Pons (tissue), 1 donor: ENCODE measurements at regions not wholly inside any gene's neighbourhood (a gene's known extent, or its start where the extent isn't known, plus 50 kb on each side); places are given as distances from the start of the nearest gene placed in this dataset.
"Not testable (repeated sequence)": the region's sequence is repeated elsewhere in the genome, so short reads cannot be mapped to it uniquely, and the experiment has no call there.

Experiments used
- DNase-seq: peaks from one replicate; pipeline ENCODE4 v3.0.0-alpha.2; 2016; ENCODE audit warnings: low spot score

- peak; percentile 87 for DNase-seq
These were observed 102.2 kb upstream of the KCTD1 start for GRCh38 chr18:26650310-26651268.

DNA sequence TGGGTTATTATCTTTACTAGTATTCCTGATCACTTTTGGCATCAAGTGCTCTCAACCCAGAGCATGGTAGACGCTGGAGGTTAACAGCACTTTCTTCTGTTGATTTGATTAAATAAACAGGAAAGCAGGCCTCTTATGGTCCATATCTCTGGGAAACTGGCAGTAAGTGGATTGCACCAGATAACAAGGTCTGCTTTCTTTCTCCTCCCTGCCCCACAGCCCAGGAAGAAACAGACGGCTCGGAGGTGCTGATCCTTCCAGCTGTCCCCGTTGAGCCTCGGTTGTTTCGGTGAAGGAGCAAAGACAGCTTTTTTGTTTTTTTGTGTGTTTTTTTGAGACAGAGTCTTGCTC, 100.8 kb upstream of the KCTD1 start:
- DNase-seq, result no peak

DNA sequence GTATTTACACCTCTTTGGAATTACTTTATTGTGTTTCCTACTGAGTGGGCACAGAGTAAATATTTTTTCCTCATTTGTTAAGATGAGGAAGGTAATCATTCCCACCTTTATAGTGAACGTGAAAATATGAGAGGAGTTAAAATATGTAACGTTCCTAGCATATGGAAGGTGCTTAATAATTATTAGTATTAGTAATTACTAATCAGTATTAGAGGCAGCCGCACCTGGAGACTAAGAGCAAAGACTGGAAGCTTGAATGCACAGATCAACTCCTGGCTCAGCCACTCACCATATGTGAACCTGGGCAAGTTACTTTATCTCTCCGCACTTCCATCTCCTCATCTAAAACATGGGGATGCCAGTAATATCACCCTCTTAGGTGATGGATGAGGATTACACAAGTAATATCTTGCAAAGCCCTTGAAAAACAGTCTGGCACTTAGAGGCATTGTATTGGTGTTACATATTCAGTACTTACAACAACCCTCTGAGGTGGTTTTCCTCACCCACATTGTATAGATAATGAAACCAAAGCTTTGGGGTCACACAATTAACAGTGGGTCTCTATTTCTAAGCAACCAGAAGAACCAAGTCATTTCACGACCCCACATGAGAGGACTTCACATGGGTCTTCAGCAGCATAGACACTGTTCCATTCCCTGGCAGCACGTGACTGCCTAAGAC, 100.3 kb upstream of the KCTD1 start:
- DNase-seq, result no peak

DNA sequence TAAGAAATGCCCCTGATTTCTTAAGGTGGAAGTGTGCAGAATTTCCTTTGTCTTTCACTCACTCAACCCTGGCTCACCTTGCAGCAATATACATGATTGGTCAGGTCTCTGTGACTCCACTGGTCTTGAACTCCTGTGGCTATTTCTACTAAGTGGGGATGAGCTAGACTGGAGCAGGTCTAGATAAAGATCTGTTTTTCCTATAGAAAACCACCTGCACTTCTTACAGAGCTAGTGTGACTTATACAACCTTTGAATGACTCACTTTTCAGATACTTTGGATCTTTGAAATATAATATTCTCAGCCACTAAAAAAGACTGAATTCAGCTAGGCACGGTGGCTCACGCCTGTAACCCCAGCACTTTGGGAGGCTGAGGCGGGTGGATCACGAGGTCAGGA, 98.5 kb upstream of the KCTD1 start:
- no peak for DNase-seq

- no peak for DNase-seq
These were observed 94.3 kb upstream of the KCTD1 start for GRCh38 chr18:26642440-26643348.

DNA sequence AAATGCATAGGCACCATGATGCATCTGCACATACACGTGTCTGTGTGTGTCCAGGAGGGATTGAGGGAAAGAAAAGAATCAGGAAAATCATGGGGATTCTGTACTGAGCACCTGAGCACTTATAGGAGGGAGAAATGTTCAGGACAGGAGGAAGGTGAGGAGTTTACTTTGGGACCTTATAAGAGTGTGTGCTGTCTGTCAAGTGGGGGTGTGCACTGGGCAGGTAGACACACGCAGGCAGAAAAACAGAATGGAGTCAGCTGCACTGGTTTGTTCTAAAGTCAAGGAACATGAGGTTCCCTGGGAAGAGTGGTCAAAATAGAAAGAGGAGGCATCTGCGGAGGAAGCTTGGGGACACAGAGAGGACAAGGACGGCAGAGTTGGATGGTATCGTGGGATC, 92.2 kb upstream of the KCTD1 start:
- DNase-seq, result no peak

DNA sequence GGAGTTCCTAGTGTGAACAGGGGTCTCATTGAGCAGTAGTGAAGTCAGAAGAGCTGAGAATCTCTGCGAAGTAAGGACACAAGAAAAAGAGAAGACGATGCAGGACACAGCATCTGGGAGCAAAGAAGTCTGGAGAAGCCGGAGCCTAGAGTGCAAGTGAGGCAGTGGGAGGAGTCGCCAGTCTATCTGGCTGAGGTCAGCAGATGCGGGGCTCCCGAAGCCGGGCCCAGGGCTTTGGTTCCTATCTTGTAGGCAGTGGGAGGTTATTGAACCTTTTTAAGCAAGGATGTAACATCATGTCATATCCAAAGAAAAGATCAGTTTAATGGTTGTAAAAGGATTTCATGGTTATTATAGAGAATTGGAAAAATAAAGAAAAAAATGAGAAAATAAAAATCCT, 90.8 kb upstream of the KCTD1 start:
- no peak for DNase-seq

DNA sequence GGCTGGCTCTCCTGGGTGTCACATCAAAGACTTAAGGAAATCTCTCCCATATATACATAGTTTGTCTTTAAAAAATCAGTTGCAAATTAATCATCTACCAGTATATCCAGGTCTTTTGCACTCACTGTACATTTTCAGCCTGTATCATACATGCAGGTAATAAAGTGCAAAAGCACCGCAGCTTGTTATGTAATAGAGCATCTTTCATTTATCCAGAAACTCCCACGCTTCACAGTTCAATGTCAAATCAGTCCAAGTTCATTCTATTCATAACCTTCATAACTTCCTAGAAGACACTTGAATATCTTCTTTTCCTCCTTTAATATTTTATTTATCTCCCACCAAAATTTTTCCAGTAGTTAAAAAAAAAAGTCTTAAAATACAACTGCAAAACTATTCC, 89.6 kb upstream of the KCTD1 start:
- DNase-seq, result no peak

DNA sequence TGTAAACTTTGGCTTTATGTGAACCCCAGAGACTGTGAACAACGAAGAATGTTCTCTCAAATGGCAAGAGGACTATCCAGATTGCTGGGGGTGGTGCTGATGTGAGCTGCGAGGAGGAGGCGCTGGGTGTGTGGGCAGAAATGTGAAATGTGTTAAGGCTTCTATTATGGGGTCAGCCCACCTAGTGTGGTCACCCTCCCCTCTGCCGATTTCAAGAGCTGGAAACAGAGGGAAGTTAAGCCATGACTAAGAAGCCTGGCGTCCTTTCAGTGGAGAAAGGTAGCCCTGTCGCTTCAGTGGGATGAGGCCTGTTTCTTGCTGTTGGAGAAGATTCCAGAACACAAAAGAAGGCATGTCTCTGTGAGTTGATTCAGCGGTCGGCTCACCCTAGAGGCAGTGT, 89.0 kb upstream of the KCTD1 start:
- no peak for DNase-seq

DNA sequence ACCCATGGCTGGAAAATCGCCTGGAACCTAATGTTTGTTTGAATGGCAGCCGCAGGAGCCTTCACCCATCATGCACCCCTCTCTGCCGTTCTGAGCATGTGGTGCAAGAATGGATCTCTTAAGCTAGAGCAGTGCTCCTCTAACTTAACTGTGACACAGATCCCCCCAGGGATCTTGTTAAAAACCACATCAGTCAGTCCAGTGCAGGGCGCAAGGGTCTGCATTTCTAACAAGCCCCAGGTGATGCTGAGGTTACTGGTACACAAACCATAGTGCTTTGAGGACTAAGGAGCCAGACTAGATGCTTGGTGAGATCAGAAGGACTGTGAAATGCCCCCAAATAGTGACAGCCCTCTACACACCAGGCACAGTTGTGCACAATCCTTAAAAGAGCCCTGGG, 87.1 kb upstream of the KCTD1 start:
- no peak for DNase-seq

GRCh38 chr18:26634631-26635030, 86.3 kb upstream of the KCTD1 start:
- DNase-seq, result no peak

DNA sequence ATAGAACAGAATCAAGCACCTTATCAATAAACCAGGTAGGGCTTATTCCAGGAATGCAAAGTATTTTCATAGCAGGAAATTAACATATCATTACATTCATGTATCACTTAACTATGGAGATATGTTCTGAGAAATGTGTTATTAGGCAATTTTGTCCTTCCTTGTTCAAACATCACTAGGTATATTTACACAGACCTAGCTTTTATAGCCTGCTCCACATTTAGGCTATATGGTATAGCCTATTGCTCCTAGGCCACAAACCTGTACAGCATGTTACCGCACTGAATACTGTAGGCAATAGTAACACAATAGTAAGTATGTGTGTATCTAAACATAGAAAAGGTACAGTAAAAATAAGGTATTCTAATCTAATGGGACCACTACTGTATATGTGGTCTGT, 82.8 kb upstream of the KCTD1 start:
- DNase-seq, result no peak

DNA sequence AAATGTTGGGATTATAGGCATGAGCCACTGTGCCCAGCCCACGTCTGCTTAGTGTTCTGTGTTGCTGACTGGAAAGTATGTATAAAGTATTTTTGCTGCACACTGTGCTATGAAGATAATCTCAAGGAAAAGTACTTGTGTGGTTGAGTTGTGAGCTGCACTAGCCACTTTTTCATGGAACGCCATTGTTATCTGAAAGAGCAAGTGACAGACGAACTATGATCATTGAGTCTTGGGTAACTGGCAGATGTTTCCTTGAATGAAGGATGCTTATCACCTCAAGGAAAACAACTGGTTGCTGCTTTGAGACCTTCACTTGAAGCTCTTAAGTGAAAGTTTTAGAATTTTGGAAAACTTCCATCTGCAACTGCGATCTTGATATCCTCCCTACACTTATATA, 82.2 kb upstream of the KCTD1 start:
- no peak for DNase-seq

- DNase-seq, result no peak
These were observed 79.7 kb upstream of the KCTD1 start for GRCh38 chr18:26628017-26628416.

GRCh38 chr18:26624443-26624842, 76.1 kb upstream of the KCTD1 start:
- no peak for DNase-seq

DNA sequence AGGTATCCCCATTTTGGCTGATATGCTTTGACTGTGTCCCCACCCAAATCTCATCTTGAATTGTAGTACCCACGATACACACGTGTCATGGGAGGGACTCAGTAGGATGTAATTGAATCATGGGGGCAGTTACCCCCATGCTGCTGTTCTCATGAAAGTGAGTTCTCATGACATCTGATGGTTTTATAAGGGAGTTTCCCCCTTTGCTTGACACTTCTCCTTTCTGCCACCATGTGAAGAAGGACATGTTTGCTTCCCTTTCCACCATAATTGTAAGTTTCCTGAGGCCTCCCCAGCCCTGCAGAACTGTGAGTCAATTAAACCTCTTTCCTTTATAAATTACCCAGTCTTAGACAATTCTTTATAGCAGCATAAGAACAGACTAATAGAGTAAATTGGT, 75.0 kb upstream of the KCTD1 start:
- DNase-seq, result not testable (repeated sequence)

GRCh38 chr18:26621161-26622026, 73.0 kb upstream of the KCTD1 start:
- DNase-seq, result peak; percentile 38

- DNase-seq, result no peak
These were observed 71.0 kb upstream of the KCTD1 start for GRCh38 chr18:26619350-26619749.

DNA sequence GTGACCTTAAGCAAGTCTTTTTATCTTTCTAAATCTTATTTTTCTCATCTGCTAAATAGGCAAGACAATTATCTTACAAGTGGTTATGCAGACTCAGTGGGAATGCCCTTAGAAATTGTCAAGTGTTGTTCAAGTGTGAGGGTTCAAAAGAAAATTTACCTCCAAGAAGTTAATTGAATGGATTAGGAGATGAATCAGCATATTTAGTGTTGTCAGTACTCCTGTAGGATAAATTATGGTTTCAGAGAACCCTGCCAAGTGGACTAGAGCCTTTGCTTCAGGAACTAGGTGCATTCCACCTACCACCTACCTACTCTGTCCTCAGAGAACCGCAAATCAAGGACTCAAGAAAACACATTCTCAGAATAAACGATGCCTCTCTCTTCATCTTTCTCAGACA, 69.8 kb upstream of the KCTD1 start:
- DNase-seq, result no peak

DNA sequence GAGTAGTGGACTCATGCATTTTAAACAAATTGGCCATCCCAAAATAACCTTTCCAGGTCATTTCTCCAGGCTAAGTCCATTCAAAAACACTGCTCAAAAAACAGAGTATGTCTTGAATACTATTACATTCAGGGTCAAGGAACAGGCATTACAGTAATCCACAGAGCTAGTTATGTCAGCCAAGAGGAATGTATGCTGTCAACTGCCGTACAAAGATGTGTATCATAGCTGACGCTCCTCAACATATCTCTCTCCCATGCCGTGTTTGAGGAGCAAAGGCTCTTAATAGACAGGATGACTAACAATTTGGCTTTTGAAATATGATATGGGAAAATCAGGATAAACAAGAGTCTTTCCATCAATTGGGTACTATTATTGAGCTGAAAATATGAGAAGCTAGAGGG, 68.8 kb upstream of the KCTD1 start:
- DNase-seq, result no peak

- no peak for DNase-seq
These were observed 66.0 kb upstream of the KCTD1 start for GRCh38 chr18:26614374-26614773.
